NOMO-1 treated with DMSO at 0.1 percent for 48 hours (cell line): ENCODE measurements at regions not wholly inside any gene's neighbourhood (a gene's known extent, or its start where the extent isn't known, plus 50 kb on each side); places are given as distances from the start of the nearest gene placed in this dataset.

Source experiments
- DNase-seq: peaks from one replicate; lab custom pipeline; 2025; ENCODE audit not compliant: unreplicated experiment; lab: John Stamatoyannopoulos, UW

- DNase-seq = no peak
Observed at GRCh38 chr4:117783716-117784115, 250.6 kb upstream of the NDST3 start.

- no peak for DNase-seq
Observed at GRCh38 chr4:117784266-117784665, 250.0 kb upstream of the NDST3 start.

GRCh38 chr4:117786566-117786965 is 247.7 kb upstream of the NDST3 start:
- no peak for DNase-seq

GRCh38 chr4:117793845-117794480 is 240.3 kb upstream of the NDST3 start:
- DNase-seq = no peak

DNA sequence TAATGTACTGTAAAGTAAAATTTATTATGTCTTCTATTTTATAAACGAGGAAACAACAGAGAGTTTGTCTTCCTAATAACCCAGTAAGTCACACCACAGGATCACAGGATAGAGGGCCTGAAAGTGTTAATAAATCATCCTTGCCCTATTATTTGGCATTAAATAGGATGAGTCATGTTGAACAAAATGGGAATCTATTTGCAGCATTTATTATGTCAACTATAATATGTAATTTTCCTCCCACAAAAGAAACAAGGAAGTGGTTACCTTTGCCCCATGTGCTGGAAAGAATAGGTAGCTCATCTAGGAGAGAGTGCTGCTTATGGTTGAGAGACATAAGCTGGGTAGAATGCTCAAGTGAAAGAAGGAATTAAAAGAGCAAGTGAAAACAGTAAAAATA is 237.6 kb upstream of the NDST3 start:
- peak; percentile 16 for DNase-seq

- DNase-seq = no peak
Observed at GRCh38 chr4:117800636-117801035, 233.7 kb upstream of the NDST3 start.

- DNase-seq = no peak
Observed at GRCh38 chr4:117801756-117802155, 232.5 kb upstream of the NDST3 start.

DNA sequence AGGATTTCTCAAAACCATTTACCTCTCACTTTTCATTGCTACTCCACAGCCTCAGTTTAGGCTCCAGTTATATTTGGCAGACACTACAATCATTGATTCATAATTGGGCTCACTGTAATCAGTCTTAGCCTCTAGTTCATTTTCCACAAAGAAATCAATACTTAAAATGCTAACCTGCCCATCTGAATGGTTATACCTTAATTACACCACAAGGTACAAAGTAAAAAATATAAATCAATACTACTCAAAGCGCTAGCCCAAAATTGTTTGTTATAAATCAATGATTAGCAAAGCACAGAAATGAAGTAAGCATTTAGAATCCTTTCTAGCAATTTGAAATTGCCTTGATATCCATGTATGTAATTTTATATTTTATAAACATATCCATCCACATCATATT is 222.6 kb upstream of the NDST3 start:
- no peak for DNase-seq

DNA sequence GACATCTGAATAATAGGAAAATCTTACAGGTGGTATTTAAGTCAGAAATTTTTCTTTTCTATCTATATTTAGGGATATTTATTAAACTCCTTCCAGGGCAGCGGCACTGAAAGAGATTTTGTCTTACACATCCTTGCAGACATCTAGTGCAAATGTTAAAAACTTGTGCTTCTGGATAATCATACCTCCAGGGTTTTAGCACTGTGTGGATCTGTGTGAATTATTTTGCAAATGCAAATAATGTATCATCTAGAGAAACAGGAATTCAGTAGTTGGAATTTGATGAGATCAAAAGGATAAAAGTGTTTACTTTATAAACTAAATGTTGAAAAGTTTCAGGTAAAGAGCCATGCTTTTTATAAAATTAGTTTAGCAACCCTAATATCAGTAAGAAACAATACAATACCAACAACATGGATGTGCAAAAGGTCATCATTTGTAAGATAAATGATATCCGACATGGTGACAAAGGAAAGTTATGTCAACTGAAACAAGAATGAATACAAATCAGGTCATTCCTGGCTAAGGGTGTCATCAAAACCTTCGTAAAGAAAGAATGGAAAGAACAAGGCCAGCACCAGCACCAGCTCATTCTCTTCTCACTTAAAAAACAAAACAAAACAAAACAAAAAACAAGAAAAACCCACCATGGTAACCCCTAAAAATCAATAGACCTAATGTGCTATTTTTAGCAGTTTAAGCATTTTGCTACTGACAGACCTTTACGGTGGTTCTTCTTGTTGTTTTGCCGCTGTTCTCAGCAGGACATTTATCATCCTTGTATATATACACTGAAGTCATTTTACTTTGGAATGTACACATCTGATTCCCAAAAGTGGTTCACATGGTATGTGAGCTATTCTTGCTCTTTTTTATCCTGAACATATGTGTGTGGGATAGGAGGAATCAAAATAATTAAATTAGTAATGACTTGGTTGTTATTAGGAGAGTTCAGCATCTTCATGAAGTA is 219.7 kb upstream of the NDST3 start:
- DNase-seq = no peak

DNA sequence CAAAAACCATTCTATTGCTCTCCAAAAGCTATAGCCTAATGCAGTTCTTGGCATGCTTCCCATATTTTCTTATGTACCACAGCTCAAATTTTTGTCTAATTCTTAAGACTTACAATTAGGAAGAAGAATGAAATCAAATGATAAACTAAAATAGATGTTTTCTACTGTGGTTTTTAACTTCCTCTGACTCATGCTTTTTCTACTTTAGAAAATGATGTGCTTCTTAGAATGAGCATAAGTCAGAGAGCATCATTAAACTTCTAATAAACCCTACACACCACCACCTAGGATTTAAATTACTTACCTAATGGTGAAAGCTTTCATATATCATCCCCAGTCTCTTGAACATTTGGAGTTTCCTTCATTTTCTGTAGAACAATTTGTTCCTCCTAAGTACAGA is 217.0 kb upstream of the NDST3 start:
- peak; percentile 28 for DNase-seq

DNA sequence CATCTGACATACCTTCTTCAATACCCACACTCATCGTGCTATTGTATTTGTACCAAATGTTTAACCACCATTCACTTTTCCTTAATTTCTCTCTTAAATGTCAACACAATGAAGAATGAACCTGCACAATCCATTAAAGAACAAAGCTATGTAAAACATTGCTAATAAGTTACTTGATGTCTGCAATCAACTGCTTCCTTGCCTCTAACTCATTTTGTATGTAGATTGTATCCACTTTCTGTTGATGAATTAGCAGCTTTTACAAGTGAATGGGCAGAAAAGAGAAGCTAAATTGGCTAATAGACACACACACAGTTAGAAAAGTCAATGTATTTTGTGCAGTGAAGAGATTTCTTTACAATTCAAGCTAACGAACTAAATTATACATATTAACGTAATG is 212.5 kb upstream of the NDST3 start:
- DNase-seq = no peak

DNA sequence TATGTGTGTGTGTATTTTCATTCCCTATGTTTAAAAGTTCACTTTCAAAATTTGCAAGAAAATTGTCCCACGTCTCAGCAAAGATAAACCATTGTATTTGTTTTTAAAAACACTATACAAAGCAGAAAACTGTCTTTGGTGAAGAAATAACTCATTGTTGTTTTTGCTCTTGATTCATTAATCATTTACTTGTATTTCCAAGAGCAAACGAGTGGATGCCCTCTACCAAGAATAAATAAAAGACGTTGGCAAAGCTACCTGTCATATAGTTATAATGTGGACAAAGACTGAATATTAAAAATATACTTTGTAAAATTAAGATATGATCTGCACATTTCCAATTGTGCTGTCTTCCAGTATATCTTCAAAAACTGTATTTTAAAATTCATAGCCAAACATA is 210.9 kb upstream of the NDST3 start:
- DNase-seq = no peak

DNA sequence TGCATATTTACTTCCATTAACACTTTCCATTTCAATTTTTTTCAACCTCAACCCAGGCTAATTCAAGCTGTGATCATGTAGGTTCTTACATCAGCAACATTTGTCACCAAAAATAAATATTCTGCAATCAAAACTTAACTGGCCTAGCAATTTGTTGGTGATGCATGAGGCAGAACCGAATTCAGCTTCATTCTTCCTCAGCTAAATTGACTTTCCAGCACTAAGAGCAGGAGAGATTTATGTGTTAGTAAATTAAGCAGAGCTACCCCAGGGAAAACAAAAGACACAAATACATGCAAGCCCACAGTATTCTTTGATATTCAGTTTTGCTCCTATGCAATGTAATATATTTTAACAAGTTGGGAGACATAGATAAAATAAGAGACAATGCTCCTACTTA is 208.7 kb upstream of the NDST3 start:
- no peak for DNase-seq

DNA sequence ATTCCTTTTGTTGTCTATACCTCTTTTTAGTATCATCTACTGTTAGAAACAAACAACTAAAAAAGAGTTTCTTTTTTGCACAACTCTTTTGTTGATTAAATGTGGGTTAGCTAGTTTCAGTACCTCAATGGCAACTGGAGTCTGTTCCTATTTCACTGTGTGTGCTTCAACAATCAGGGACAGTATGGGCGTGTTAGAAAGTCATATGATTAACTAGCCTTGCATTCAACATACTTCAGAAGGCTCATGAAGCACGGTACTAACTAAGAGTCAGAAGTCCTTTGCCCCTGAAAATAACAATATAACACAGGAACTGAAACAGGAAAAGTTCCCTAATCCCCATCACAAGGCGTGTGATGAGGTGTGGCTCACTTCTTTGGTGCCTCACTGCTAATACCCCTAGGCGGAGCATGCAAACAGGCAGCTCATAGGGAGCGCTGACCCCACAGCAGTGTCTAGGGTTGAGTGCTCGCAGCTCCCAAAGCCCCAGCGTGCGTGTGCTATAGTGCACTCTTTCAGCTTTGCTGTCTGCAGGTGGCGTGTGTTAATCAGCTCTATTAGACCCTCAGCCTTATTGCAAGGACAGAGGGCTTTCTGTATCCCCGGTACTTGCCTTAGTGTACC is 203.1 kb upstream of the NDST3 start:
- peak; percentile 24 for DNase-seq

GRCh38 chr4:117835566-117835965 is 198.7 kb upstream of the NDST3 start:
- DNase-seq = no peak

DNA sequence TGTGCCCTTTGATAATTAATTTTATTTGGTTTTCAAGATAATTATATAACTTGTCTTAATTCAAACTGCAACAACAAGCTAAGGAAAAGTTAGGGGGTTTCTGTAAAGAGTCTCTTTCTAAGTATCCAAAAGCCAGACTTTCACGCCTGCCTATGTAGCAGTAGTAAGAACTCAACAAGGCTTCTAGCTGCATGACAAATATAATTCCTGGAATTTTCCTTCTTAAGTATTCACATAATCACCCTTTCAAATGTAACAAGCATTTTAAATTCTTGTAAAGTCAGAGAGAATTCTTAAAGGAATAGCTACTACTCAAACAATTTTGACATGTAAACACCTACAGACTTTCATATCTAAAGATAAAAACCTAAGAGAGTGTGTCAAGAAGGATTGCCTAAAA is 189.7 kb upstream of the NDST3 start:
- no peak for DNase-seq

GRCh38 chr4:117845270-117845669 is 189.0 kb upstream of the NDST3 start:
- DNase-seq = no peak

DNA sequence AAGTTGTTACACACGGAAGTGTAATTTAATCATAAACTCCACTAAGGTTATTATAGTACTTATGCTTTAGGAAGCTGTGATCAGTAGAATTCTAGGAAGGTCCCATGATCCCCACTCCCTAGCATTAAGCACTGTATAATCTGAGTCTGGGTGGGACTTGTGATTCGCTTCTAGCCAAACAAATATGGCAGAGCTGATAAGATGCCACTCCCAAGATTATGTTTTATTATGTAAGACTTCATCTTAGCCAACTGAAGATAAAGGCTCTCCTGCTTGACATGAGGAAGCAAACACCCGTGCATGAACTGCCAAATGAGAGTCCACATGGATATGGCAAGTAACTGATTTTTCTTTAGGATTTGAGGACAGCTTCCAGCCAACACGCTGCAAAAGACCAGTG is 186.4 kb upstream of the NDST3 start:
- no peak for DNase-seq

DNA sequence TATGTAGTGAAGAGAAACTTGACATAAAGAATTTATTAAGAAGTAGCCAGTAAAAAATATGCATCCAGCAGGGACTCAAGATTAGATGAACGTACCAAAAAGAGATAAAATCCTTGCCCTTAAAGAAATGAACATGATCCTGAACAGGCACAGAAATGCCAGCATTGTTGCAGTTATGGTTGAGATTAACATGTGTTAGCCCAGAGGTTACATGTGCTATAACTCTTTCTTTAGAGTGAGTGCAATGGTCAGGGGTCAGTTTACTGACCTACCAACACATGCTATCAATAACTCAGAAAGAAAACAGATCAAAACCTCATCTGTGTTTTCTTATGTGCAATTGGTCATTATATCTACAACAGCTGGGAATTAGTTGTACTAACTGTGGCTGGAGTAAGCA is 166.1 kb upstream of the NDST3 start:
- no peak for DNase-seq

DNA sequence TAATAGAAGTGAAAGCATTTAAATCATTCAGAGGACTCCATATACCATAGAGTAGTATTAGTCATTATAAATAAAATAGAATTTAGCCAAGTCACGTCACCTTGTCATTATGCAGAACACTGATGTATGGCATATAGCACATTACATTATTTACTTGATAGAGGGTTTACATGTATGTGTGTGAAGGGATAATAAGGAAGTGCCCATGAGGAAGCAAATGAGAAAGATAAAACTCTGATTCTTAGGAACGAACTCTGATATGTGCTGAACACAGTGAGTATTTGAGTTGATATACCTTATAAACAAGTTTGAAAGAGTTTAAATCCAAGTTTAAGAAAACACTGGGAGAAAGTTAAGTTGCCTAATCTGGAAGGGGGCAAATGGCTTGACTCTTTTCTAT is 160.5 kb upstream of the NDST3 start:
- no peak for DNase-seq

DNA sequence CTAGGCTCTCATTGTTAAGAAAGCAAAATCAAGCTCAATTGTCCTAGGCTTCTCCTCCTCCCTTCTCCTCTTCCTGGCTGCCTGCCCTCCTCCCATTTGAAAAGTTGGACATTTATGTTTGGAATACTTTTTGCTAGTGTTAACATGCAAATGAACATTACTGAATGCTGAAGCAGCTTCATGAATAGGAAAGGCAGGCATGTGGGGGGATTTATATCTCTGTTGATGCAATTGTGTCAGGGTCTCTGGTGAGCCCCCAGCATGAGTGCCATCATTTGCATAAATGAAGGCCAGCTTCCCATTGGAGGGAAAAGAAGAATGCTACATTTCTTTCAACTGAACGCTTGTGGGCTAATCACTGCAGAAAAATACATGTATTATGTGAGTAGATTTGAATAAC is 160.1 kb upstream of the NDST3 start:
- DNase-seq = no peak

DNA sequence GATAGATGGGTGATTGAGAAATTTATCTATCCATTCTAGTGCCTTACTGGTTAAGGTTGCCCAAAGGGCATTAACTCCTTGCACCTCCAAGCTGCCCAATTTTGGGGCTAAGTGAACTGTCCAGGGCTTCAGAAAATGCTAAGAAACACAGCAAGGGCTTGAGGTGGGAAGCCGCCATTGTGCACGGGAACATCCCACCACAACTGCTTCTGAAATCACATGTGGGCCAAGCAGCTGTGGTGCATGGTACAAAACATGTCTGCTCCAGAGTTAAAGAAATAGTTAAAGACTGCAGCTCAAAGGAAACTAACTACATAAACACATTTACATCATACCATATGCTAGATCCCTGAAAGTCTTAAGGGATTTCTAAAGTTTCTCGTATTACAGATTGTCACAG is 144.3 kb upstream of the NDST3 start:
- no peak for DNase-seq
